Omental fat pad (tissue), 3 donors: ENCODE measurements at regions not wholly inside any gene's neighbourhood (a gene's known extent, or its start where the extent isn't known, plus 50 kb on each side); places are given as distances from the start of the nearest gene placed in this dataset.

Experiments used
- ATAC-seq: fragments of 150-250 bp; one replicate; pipeline ENCODE4 v1.9.1; 2016; ENCODE audit warnings: mild to moderate bottlenecking, moderate library complexity; ENCODE audit not compliant: low FRiP score
- DNase-seq: peaks from one replicate; pipeline ENCODE4 v3.0.0-alpha.2; 2019; ENCODE audit warnings: low spot score
- CTCF ChIP-seq, 3 donors: fragments of 450-650 bp; IDR thresholded peaks; one replicate each; pipeline ENCODE4 v1.5.1; 2016 to 2017; ENCODE audit warnings: antibody characterized with exemption in 3 of 3, mild to moderate bottlenecking in 3 of 3, moderate library complexity in 2 of 3

GRCh38 chr10:128432423-128432822, 306.2 kb upstream of the MKI67 start:
- no peak for ATAC-seq
- no peak for TF ChIP-seq CTCF (IDR thresholded peaks at IDR 0.05)
- DNase-seq: no peak

- DNase-seq: no peak
- ATAC-seq: no peak
- TF ChIP-seq CTCF (IDR thresholded peaks at IDR 0.05): no peak
Measured at GRCh38 chr10:128435811-128436210, 309.6 kb upstream of the MKI67 start.

- no peak for TF ChIP-seq CTCF (IDR thresholded peaks at IDR 0.05)
- DNase-seq (no peak), ATAC-seq (no peak)
Measured at GRCh38 chr10:128437786-128438345, 311.6 kb upstream of the MKI67 start.

- DNase-seq (no peak), ATAC-seq (no peak)
- no peak for TF ChIP-seq CTCF (IDR thresholded peaks at IDR 0.05)
Measured at GRCh38 chr10:128438417-128439063, 312.3 kb upstream of the MKI67 start.

- DNase-seq (no peak), ATAC-seq (no peak)
- TF ChIP-seq CTCF (IDR thresholded peaks at IDR 0.05): no peak
Measured at GRCh38 chr10:128440513-128441160, 314.4 kb upstream of the MKI67 start.

- TF ChIP-seq CTCF (IDR thresholded peaks at IDR 0.05): no peak
- ATAC-seq: no peak
Measured at GRCh38 chr10:128443925-128444518, 317.8 kb upstream of the MKI67 start.

More at GRCh38 chr10:128443925-128444518, 317.8 kb upstream of the MKI67 start:
- DNase-seq: no peak
